Hepatocyte (in vitro differentiated cells): ENCODE measurements at regions not wholly inside any gene's neighbourhood (a gene's known extent, or its start where the extent isn't known, plus 50 kb on each side); places are given as distances from the start of the nearest gene placed in this dataset.

Experiments
- CTCF ChIP-seq: fragments of 200-600 bp; sonication (generic); IDR thresholded peaks from 2 replicates; pipeline ENCODE4 v1.5.1; 2016; ENCODE audit warnings: antibody characterized with exemption, mild to moderate bottlenecking; ENCODE audit not compliant: poor library complexity
- EZH2 ChIP-seq: fragments of 200-600 bp; sonication (generic); IDR thresholded peaks from 2 replicates; pipeline ENCODE4 v1.6.1; 2016; ENCODE audit warnings: antibody characterized with exemption, mild to moderate bottlenecking, borderline replicate concordance

GRCh38 chr16:80198311-80199299 lies 342.2 kb upstream of the DYNLRB2 start:
- TF ChIP-seq EZH2 (no peak), CTCF (no peak)
